Large intestine (tissue), 3 donors: ENCODE measurements at regions not wholly inside any gene's neighbourhood (a gene's known extent, or its start where the extent isn't known, plus 50 kb on each side); places are given as distances from the start of the nearest gene placed in this dataset.

Experiments
- DNase-seq, 2 donors: peaks; one replicate each; pipeline versions ENCODE4 v3.0.0 to v3.0.0-alpha.2; 2013
- H3K27ac ChIP-seq: one replicate; pipeline ENCODE4 v1.5.1; 2013; ENCODE audit warnings: low read length
- H3K27me3 ChIP-seq: 2 replicates; pipeline ENCODE4 v1.6.1; 2013; ENCODE audit warnings: low read length; ENCODE audit not compliant: control insufficient read depth, insufficient read depth
- H3K36me3 ChIP-seq: 2 replicates; pipeline ENCODE4 v1.6.1; 2013; ENCODE audit warnings: low read length; ENCODE audit not compliant: control insufficient read depth, insufficient read depth
- H3K4me1 ChIP-seq: one replicate; pipeline ENCODE4 v1.6.1; 2013; ENCODE audit warnings: low read length; ENCODE audit not compliant: control insufficient read depth, insufficient read depth
- H3K4me3 ChIP-seq: one replicate; pipeline ENCODE4 v1.5.1; 2013; ENCODE audit warnings: low read length
- H3K9me3 ChIP-seq: one replicate; pipeline ENCODE4 v1.6.1; 2013; ENCODE audit warnings: mild to moderate bottlenecking, low read depth, low read length, moderate library complexity; ENCODE audit not compliant: control insufficient read depth
- WGBS: methylation state at CpG from one replicate; pipeline ENCODE4 v1.1.5; 2013; ENCODE audit warnings: low lambda C conversion rate; ENCODE audit not compliant: insufficient coverage; 5-methylcytosine and 5-hydroxymethylcytosine counted together

DNA sequence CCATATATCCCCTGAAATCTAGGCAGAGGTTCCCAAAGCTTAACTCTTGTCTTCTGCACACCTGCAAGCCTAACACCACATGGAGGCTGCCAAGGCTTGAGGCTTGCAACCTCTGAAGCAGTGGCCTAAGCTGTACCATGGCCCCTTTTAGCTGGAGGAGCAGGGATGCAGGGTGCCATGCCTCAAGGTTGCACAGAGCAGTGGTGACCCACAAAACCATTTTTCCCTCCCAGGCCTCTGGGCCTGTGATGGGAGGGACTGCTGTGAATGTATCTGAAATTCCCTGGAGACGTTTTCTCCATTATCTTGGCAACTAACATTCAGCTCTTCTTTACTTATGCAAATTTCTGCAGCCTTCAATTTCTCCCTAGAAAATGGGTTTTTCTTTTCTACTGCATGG lies 210.0 kb upstream of the KITLG start:
- Histone ChIP-seq H3K27me3 (no peaks in the 10 kb centered on the region), H3K4me3 (no peak overlapping the region), H3K4me1 (no peaks in the 10 kb centered on the region), H3K27ac (no peak overlapping the region), H3K36me3 (no peaks in the 10 kb centered on the region), H3K9me3 (peaks cover 2% of the 10 kb centered on the region)
- 57% methylated on average over 1 of the region's 1 CpG for WGBS
- no peak for DNase-seq

GRCh38 chr12:88784166-88784565 lies 203.9 kb upstream of the KITLG start:
- H3K4me3 ChIP-seq = no peak overlapping the region
- no peaks in the 10 kb centered on the region for H3K4me1 ChIP-seq
- no peaks in the 10 kb centered on the region for H3K36me3 ChIP-seq
- no CpG with 5 or more reads among the region's 1 CpG for WGBS
- no peaks in the 10 kb centered on the region for H3K9me3 ChIP-seq
- DNase-seq = no peak
- no peaks in the 10 kb centered on the region for H3K27me3 ChIP-seq
- H3K27ac ChIP-seq = no peak overlapping the region

GRCh38 chr12:88782351-88782750 lies 202.1 kb upstream of the KITLG start:
- no peak for DNase-seq
- H3K9me3 ChIP-seq = no peaks in the 10 kb centered on the region
- no peak overlapping the region for H3K4me3 ChIP-seq
- no peaks in the 10 kb centered on the region for H3K4me1 ChIP-seq
- no peaks in the 10 kb centered on the region for H3K27me3 ChIP-seq
- 88% methylated on average over 1 of the region's 1 CpG for WGBS
- H3K27ac ChIP-seq = no peak overlapping the region
- no peaks in the 10 kb centered on the region for H3K36me3 ChIP-seq

- no peak for DNase-seq
- Histone ChIP-seq H3K4me1 (no peaks in the 10 kb centered on the region), H3K9me3 (no peaks in the 10 kb centered on the region), H3K27ac (no peak overlapping the region), H3K27me3 (no peaks in the 10 kb centered on the region), H3K4me3 (no peak overlapping the region), H3K36me3 (no peaks in the 10 kb centered on the region)
These were observed 201.6 kb upstream of the KITLG start for GRCh38 chr12:88781909-88782308.

- 83% methylated on average over 1 of the region's 1 CpG for WGBS
- Histone ChIP-seq H3K4me1 (peaks cover 5% of the 10 kb centered on the region), H3K27ac (no peak overlapping the region), H3K27me3 (no peaks in the 10 kb centered on the region), H3K36me3 (no peaks in the 10 kb centered on the region), H3K4me3 (no peak overlapping the region), H3K9me3 (no peaks in the 10 kb centered on the region)
- no peak for DNase-seq
These were observed 197.8 kb upstream of the KITLG start for GRCh38 chr12:88778064-88778463.

DNA sequence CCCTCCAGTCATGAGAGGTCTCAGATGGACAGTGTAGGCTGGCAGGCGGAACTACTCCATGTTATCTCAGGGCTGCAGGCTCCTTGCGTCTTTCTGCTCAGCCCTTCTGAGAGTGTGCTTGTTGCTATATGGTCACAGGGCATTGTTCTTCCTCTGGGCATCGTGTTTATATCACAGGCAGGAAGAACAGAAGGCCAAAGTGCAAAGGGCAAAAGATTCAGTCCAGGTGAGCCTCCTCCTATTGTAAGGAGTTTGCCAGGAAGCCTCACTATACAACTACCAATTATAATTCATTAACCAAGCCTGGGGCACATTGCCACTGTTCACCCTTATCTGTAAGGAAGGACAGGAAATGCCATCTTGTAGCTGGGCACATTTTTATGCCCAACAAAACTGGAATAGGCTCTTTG lies 195.5 kb upstream of the KITLG start:
- no peak overlapping the region for H3K4me3 ChIP-seq
- H3K4me1 ChIP-seq = peaks cover 5% of the 10 kb centered on the region
- H3K36me3 ChIP-seq = no peaks in the 10 kb centered on the region
- WGBS = no CpG with 5 or more reads among the region's 3 CpGs
- no peaks in the 10 kb centered on the region for H3K27me3 ChIP-seq
- no peaks in the 10 kb centered on the region for H3K9me3 ChIP-seq
- peak overlapping the region; percentile 17 for H3K27ac ChIP-seq
- peak; percentile 53 to 88 for DNase-seq

DNA sequence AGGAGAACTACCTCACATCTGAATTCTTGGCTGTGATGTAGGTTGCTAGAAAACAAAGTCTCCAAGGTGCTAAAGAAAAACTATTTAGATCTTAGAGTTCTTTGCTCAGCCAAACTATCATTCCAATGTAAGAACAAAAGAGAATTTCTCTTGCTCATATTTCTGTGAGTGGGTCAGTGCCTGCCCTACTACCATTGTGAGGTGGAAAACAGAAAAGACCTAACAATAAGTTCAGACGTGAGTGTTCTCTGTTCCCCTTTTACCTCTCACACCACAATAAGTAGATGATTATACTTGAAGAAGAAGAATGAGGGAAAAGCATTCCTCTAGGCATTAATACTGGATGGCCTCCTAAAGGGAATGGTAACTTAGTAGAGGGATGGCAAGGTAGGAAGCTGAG lies 187.4 kb upstream of the KITLG start:
- no peak overlapping the region for H3K27ac ChIP-seq
- no CpG with 5 or more reads among the region's 1 CpG for WGBS
- no peak overlapping the region for H3K4me3 ChIP-seq
- H3K36me3 ChIP-seq = no peaks in the 10 kb centered on the region
- H3K4me1 ChIP-seq = no peaks in the 10 kb centered on the region
- no peaks in the 10 kb centered on the region for H3K27me3 ChIP-seq
- no peak for DNase-seq
- no peaks in the 10 kb centered on the region for H3K9me3 ChIP-seq

DNA sequence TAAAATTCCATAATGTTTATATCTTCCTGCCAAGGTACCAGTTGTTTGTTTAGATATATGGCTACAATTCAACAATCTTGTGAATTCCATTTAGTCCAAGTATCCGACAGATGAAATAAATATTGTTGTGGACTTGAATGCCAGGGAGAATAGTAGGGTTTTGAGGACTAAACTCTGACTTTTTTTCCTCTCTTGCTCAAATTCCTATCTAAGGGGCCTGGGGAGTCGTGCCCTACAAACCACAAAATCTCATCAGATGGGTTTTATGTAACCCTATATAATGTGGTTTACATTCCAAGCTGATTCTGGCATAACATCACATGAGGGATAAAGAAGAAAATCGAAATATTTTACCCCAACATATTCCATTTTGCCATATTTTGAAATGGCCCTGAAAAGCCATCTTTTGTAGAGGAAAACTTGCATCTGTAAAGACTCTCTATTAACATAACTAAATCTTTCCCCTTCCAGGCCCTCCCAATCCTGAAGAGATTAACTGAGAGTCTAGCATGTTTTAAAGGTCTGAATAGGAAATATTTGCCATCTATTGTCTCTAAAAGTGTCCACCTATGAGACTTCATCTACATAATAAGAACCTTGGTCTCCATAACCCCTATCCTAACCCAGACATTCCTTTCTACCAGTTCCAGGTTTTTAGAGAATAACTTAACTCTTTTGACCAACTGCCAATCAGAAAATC lies 184.7 kb upstream of the KITLG start:
- Histone ChIP-seq H3K4me3 (no peak overlapping the region), H3K9me3 (no peaks in the 10 kb centered on the region), H3K27ac (no peak overlapping the region), H3K27me3 (no peaks in the 10 kb centered on the region), H3K4me1 (no peaks in the 10 kb centered on the region), H3K36me3 (no peaks in the 10 kb centered on the region)
- no peak for DNase-seq
- WGBS = 60% methylated on average over 1 of the region's 3 CpGs

DNA sequence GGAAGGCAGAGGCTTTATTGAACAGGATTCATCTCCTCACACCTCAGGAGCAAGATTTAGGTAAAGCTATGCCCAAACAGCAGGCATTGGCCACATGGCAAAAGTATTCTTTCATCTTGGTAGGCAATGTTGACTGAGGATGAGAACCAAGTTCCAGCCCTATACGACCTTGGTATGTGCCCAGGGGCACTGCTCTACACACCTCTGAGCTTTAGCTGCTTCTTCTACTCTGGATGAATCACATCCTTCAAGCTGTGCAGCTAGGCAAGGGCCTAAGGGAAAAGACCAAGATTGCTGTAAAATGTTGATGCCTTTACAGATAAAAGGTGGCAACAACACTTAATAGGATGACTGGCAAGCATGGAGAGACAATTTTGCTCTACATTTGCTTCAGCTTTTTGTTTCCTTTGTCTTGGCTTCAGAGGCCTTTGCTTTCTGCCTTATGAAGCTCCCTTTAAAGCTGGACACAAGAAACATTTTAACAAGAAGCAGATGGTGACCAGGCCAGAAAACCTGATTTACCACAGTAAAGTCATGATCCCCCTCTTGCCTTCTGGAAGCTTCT lies 183.3 kb upstream of the KITLG start:
- Histone ChIP-seq H3K9me3 (no peaks in the 10 kb centered on the region), H3K27me3 (no peaks in the 10 kb centered on the region), H3K4me1 (no peaks in the 10 kb centered on the region), H3K4me3 (no peak overlapping the region), H3K27ac (no peak overlapping the region), H3K36me3 (no peaks in the 10 kb centered on the region)
- no CpG with 5 or more reads among the region's 1 CpG for WGBS
- no peak for DNase-seq

DNA sequence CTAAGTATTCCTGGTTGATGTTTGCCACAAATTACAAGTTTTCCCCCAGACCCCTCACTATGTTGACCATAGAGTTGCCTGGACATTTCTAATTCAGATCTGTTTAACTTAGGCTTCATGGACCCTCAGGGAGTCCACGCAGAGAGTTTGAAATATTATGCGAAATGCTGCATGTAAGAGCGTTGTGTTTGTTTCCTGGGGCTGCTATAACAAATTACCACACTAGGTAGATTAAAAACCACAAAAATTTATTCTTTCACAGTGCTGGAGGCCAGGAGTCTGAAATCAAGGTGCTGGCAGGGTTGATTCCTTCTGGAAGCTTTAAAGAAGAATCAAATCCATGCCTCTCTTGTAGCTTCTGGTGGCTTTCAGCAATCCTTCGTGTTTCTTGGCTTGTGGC lies 177.9 kb upstream of the KITLG start:
- no peaks in the 10 kb centered on the region for H3K36me3 ChIP-seq
- no peaks in the 10 kb centered on the region for H3K27me3 ChIP-seq
- H3K4me1 ChIP-seq = peaks cover 7% of the 10 kb centered on the region
- H3K4me3 ChIP-seq = no peak overlapping the region
- no peak overlapping the region for H3K27ac ChIP-seq
- DNase-seq = no peak
- 100% methylated on average over 1 of the region's 4 CpGs for WGBS
- H3K9me3 ChIP-seq = no peaks in the 10 kb centered on the region

DNA sequence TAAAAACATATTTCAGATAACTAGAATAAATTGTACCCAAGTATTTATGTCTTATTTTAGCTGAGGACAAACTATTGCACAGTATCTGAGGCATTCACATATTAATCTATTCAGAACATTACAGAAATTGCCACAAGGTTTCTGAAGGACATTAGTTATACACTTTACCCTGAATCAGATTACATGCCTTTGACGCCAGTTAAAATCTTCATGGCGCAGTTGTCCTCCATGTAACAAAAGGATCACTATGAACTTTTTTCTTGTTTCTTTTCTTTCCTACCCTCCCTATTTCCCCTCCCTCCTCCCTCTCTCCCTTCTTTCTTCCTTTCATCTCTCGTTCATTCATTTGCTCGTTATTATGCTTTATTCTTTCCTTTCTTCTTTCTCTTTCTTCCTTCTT lies 176.6 kb upstream of the KITLG start:
- Histone ChIP-seq H3K27me3 (no peaks in the 10 kb centered on the region), H3K4me3 (no peak overlapping the region), H3K27ac (no peak overlapping the region), H3K4me1 (peaks cover 13% of the 10 kb centered on the region), H3K9me3 (no peaks in the 10 kb centered on the region), H3K36me3 (no peaks in the 10 kb centered on the region)
- no peak for DNase-seq
- WGBS = 94% methylated on average over 4 of the region's 4 CpGs
